PFSK-1 (cell line): ENCODE measurements at regions not wholly inside any gene's neighbourhood (a gene's known extent, or its start where the extent isn't known, plus 50 kb on each side); places are given as distances from the start of the nearest gene placed in this dataset.

Experiments used
- FOXP2 ChIP-seq: optimal IDR thresholded peaks from 2 replicates; pipeline ENCODE3; 2011; ENCODE audit warnings: borderline replicate concordance, control low read depth, inconsistent platforms; ENCODE audit not compliant: insufficient read depth; ENCODE audit errors: extremely low read length, extremely low read depth
- POLR2AphosphoS5 ChIP-seq: IDR thresholded peaks from 2 replicates; pipeline ENCODE4 v1.6.1; 2012; ENCODE audit warnings: low read depth, mild to moderate bottlenecking, control low read depth, low read length, moderate library complexity
- SIN3A ChIP-seq: IDR thresholded peaks from 2 replicates; pipeline ENCODE4 v1.6.1; 2012; ENCODE audit warnings: mild to moderate bottlenecking, low read length, moderate library complexity, borderline replicate concordance; ENCODE audit not compliant: insufficient read depth
- TAF1 ChIP-seq: IDR thresholded peaks from 2 replicates; pipeline ENCODE4 v1.6.1; 2012; ENCODE audit warnings: low read length, control low read depth, borderline replicate concordance; ENCODE audit not compliant: insufficient read depth
- TF ChIP-seq, protein P1 (sequence below), 2 experiments: IDR thresholded peaks; 2 replicates each; pipeline versions ENCODE4 v1.6.1 to v1.8.0; 2011 to 2012; ENCODE audit warnings: low read depth in 2 of 2, low read length in 2 of 2, control low read depth in 1 of 2, inconsistent platforms in 1 of 2, mild to moderate bottlenecking in 1 of 2, moderate library complexity in 1 of 2; ENCODE audit not compliant: insufficient read depth in 1 of 2

GRCh38 chr12:91964501-91964900, 181.1 kb downstream of the BTG1 start:
- no peak for TF ChIP-seq SIN3A
- no peak for TF ChIP-seq POLR2AphosphoS5
- TF ChIP-seq, protein P1, sequence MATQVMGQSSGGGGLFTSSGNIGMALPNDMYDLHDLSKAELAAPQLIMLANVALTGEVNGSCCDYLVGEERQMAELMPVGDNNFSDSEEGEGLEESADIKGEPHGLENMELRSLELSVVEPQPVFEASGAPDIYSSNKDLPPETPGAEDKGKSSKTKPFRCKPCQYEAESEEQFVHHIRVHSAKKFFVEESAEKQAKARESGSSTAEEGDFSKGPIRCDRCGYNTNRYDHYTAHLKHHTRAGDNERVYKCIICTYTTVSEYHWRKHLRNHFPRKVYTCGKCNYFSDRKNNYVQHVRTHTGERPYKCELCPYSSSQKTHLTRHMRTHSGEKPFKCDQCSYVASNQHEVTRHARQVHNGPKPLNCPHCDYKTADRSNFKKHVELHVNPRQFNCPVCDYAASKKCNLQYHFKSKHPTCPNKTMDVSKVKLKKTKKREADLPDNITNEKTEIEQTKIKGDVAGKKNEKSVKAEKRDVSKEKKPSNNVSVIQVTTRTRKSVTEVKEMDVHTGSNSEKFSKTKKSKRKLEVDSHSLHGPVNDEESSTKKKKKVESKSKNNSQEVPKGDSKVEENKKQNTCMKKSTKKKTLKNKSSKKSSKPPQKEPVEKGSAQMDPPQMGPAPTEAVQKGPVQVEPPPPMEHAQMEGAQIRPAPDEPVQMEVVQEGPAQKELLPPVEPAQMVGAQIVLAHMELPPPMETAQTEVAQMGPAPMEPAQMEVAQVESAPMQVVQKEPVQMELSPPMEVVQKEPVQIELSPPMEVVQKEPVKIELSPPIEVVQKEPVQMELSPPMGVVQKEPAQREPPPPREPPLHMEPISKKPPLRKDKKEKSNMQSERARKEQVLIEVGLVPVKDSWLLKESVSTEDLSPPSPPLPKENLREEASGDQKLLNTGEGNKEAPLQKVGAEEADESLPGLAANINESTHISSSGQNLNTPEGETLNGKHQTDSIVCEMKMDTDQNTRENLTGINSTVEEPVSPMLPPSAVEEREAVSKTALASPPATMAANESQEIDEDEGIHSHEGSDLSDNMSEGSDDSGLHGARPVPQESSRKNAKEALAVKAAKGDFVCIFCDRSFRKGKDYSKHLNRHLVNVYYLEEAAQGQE (IDR thresholded peaks at IDR 0.05; ENCODE audit: insufficient read depth in 1 of 2, low read depth in 2 of 2, low read length in 2 of 2), result no peak
- no peak for TF ChIP-seq FOXP2
- no peak for TF ChIP-seq TAF1

GRCh38 chr12:91959220-91959619, 186.4 kb downstream of the BTG1 start:
- TF ChIP-seq FOXP2 (no peak), POLR2AphosphoS5 (no peak), SIN3A (no peak), TAF1 (no peak)
- TF ChIP-seq, protein P1 (IDR thresholded peaks at IDR 0.05; ENCODE audit: insufficient read depth in 1 of 2, low read depth in 2 of 2, low read length in 2 of 2), result no peak

DNA sequence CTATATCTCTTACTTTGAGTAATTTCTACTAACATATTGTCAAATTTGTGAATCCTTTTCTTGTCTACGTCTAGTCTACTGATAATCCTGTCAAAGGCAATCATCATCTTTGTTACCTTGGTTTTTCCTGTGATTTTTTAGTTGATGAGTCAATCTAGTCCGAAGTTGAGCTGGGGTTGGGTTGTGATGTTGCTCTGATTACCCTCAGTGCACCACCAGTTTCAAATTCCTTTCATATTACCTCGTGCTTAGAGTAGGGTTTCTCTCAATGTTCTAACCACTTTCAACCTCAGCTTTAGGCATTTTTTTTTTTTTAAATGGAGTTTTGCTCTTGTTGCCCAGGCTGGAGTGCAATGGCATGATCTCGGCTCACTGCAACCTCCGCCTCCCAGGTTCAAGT, 186.8 kb downstream of the BTG1 start:
- TF ChIP-seq, protein P1 (IDR thresholded peaks at IDR 0.05; ENCODE audit: insufficient read depth in 1 of 2, low read depth in 2 of 2, low read length in 2 of 2), result no peak
- TF ChIP-seq TAF1, result no peak
- TF ChIP-seq SIN3A, result no peak
- no peak for TF ChIP-seq FOXP2
- no peak for TF ChIP-seq POLR2AphosphoS5

DNA sequence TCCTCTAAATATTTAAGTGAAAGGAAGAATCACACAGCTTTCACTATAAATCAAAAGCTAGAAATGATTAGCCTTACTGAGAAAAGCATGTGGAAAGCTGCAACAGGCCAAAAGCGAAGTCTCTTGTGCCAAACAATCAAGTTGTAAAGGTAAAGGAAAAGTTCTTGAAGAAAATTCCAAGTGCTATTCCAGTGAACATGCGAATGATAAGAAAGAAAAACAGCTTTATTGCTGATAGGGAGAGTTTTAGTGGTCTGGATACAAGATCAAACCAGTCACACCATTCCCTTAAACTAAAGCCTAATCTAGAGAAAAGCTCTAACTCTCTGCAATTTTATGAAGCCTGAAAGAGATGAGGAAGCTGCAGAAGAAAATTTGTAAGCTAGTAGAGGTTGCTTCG, 190.9 kb downstream of the BTG1 start:
- no peak for TF ChIP-seq FOXP2
- TF ChIP-seq, protein P1 (IDR thresholded peaks at IDR 0.05; ENCODE audit: insufficient read depth in 1 of 2, low read depth in 2 of 2, low read length in 2 of 2), result no peak

- TF ChIP-seq SIN3A, result no peak
These were observed 191.3 kb downstream of the BTG1 start for GRCh38 chr12:91954326-91954725.

GRCh38 chr12:91952916-91953315, 192.7 kb downstream of the BTG1 start:
- TF ChIP-seq, protein P1 (IDR thresholded peaks at IDR 0.05; ENCODE audit: insufficient read depth in 1 of 2, low read depth in 2 of 2, low read length in 2 of 2), result no peak
- TF ChIP-seq FOXP2 (no peak), POLR2AphosphoS5 (no peak), SIN3A (no peak), TAF1 (no peak)
